ENCODE measurements at regions not wholly inside any gene's neighbourhood (a gene's known extent, or its start where the extent isn't known, plus 50 kb on each side); places are given as distances from the start of the nearest gene placed in this dataset.

DNA sequence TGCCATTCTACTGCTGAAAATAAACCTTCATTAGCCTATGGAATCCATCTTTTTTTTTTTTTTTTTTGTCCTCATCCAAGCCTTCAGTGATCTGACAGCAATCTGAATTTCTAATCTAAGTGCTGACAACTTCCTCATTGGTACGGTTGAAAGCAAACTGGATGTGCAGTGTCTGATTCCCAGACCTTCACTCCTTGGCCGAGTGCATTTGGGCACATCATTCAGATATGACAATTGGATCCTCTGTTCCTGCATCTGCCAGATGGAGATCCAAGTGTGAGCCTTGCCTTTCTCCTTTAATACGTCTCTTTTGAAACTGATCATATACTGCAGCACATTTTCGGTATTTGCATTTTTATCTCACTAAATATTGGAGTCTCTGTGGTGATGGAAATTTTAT lies 713.1 kb downstream of the DCDC2C start:
- TF ChIP-seq CTCF (IDR thresholded peaks at IDR 0.05; ENCODE audit: low read depth, low read length, poor library complexity, severe bottlenecking) (no peak), EZH2phosphoT487 (IDR thresholded peaks at IDR 0.05; ENCODE audit: borderline replicate concordance, low read length) (no peak)
